Activated naive CD4-positive, alpha-beta T cell treated with anti-CD3 and anti-CD28 coated beads, Interleukin-2, amount 50 U/mL, for 72 hours (primary cell): ENCODE measurements at regions not wholly inside any gene's neighbourhood (a gene's known extent, or its start where the extent isn't known, plus 50 kb on each side); places are given as distances from the start of the nearest gene placed in this dataset.
"Not testable (repeated sequence)": the region's sequence is repeated elsewhere in the genome, so short reads cannot be mapped to it uniquely, and the experiment has no call there.

ENCODE experiments used
- ATAC-seq, 2 donors: fragments of 150-1000 bp; cut with Tn5 transposase; 2 replicates each; pipeline ENCODE4 v1.10.0; 2021; ENCODE audit warnings: mild to moderate bottlenecking in 2 of 2, moderate library complexity in 2 of 2
- DNase-seq, 2 donors: peaks; one replicate each; pipeline ENCODE4 v3.0.0; 2021 to 2022; ENCODE audit warnings: low spot score in 2 of 2
- H3K27ac Mint-ChIP-seq, 2 donors: one replicate each; pipeline ENCODE4 v1.8.0; 2022; ENCODE audit warnings: mild to moderate bottlenecking in 2 of 2, mixed read lengths in 2 of 2
- H3K36me3 Mint-ChIP-seq, 2 donors: one replicate each; pipeline ENCODE4 v1.8.0; 2022; ENCODE audit warnings: mixed read lengths in 2 of 2
- H3K9me3 Mint-ChIP-seq, 2 donors: one replicate each; pipeline ENCODE4 v1.8.0; 2022; ENCODE audit warnings: mixed read lengths in 2 of 2

GRCh38 chr15:66858423-66859207, 156.6 kb downstream of the SMAD6 start:
- H3K27ac Mint-ChIP-seq: no peak overlapping the region
- no peaks in the 10 kb centered on the region for H3K36me3 Mint-ChIP-seq
- ATAC-seq: no peak
- H3K9me3 Mint-ChIP-seq: no peaks in the 10 kb centered on the region
- DNase-seq: no peak

- ATAC-seq (no peak), DNase-seq (peak in 1 of 2 donors; percentile 26)
- Mint-ChIP-seq H3K9me3 (no peaks in the 10 kb centered on the region), H3K36me3 (no peaks in the 10 kb centered on the region), H3K27ac (no peak overlapping the region)
These were observed 157.7 kb downstream of the SMAD6 start for GRCh38 chr15:66859688-66860253.

- Mint-ChIP-seq H3K9me3 (no peaks in the 10 kb centered on the region), H3K36me3 (no peaks in the 10 kb centered on the region), H3K27ac (no peak overlapping the region)
- DNase-seq (peak in 1 of 2 donors; percentile 26), ATAC-seq (no peak)
These were observed 158.8 kb downstream of the SMAD6 start for GRCh38 chr15:66860844-66861243.

GRCh38 chr15:66862111-66862939, 160.3 kb downstream of the SMAD6 start:
- no peak overlapping the region for H3K27ac Mint-ChIP-seq

GRCh38 chr15:66862940-66863335, 160.9 kb downstream of the SMAD6 start:
- Mint-ChIP-seq H3K27ac (no peak overlapping the region), H3K36me3 (no peaks in the 10 kb centered on the region), H3K9me3 (no peaks in the 10 kb centered on the region)
- DNase-seq: peak; percentile 67 to 88
- peak; percentile 81 to 96 for ATAC-seq

More at GRCh38 chr15:66862111-66862939, 160.3 kb downstream of the SMAD6 start:
- Mint-ChIP-seq H3K36me3 (no peaks in the 10 kb centered on the region), H3K9me3 (no peaks in the 10 kb centered on the region)
- DNase-seq: peak in 1 of 2 donors; percentile 0
- ATAC-seq: no peak

- DNase-seq (peak in 1 of 2 donors; percentile 39), ATAC-seq (no peak)
- H3K36me3 Mint-ChIP-seq: no peaks in the 10 kb centered on the region
- no peak overlapping the region for H3K27ac Mint-ChIP-seq
- H3K9me3 Mint-ChIP-seq: no peaks in the 10 kb centered on the region
These were observed 161.5 kb downstream of the SMAD6 start for GRCh38 chr15:66863390-66864085.

GRCh38 chr15:66864086-66864830, 162.2 kb downstream of the SMAD6 start:
- no peak for ATAC-seq
- Mint-ChIP-seq H3K36me3 (no peaks in the 10 kb centered on the region), H3K27ac (no peak overlapping the region), H3K9me3 (no peaks in the 10 kb centered on the region)
- DNase-seq: peak in 1 of 2 donors; percentile 2

GRCh38 chr15:66864871-66865281, 162.8 kb downstream of the SMAD6 start:
- no peak overlapping the region for H3K27ac Mint-ChIP-seq
- H3K9me3 Mint-ChIP-seq: no peaks in the 10 kb centered on the region
- ATAC-seq (no peak), DNase-seq (peak in 1 of 2 donors; percentile 13)
- no peaks in the 10 kb centered on the region for H3K36me3 Mint-ChIP-seq

- no peak for ATAC-seq
- DNase-seq: peak in 1 of 2 donors; percentile 42
- H3K36me3 Mint-ChIP-seq: no peaks in the 10 kb centered on the region
- no peak overlapping the region for H3K27ac Mint-ChIP-seq
- H3K9me3 Mint-ChIP-seq: no peaks in the 10 kb centered on the region
These were observed 163.9 kb downstream of the SMAD6 start for GRCh38 chr15:66865622-66866611.

GRCh38 chr15:66866656-66867055, 164.6 kb downstream of the SMAD6 start:
- DNase-seq (no peak), ATAC-seq (no peak)
- H3K9me3 Mint-ChIP-seq: no peaks in the 10 kb centered on the region
- H3K36me3 Mint-ChIP-seq: no peaks in the 10 kb centered on the region
- H3K27ac Mint-ChIP-seq: no peak overlapping the region

GRCh38 chr15:66868918-66869317, 166.9 kb downstream of the SMAD6 start:
- ATAC-seq: no peak
- Mint-ChIP-seq H3K9me3 (no peaks in the 10 kb centered on the region), H3K36me3 (no peaks in the 10 kb centered on the region), H3K27ac (no peak overlapping the region)
- DNase-seq: no peak

- DNase-seq (no peak), ATAC-seq (no peak)
- Mint-ChIP-seq H3K36me3 (no peaks in the 10 kb centered on the region), H3K9me3 (no peaks in the 10 kb centered on the region), H3K27ac (no peak overlapping the region)
These were observed 168.9 kb downstream of the SMAD6 start for GRCh38 chr15:66870880-66871388.

GRCh38 chr15:66872405-66872804, 170.4 kb downstream of the SMAD6 start:
- H3K36me3 Mint-ChIP-seq: no peaks in the 10 kb centered on the region
- no peak for DNase-seq
- no peaks in the 10 kb centered on the region for H3K9me3 Mint-ChIP-seq
- ATAC-seq: no peak
- no peak overlapping the region for H3K27ac Mint-ChIP-seq

- H3K27ac Mint-ChIP-seq, ATAC-seq, H3K9me3 Mint-ChIP-seq, DNase-seq, H3K36me3 Mint-ChIP-seq: not testable (repeated sequence)
These were observed 171.3 kb downstream of the SMAD6 start for GRCh38 chr15:66873331-66873730.

- ATAC-seq: no peak
These were observed 171.8 kb downstream of the SMAD6 start for GRCh38 chr15:66873856-66874255.

More at GRCh38 chr15:66873856-66874255, 171.8 kb downstream of the SMAD6 start:
- H3K9me3 Mint-ChIP-seq: no peaks in the 10 kb centered on the region
- peak in 1 of 2 donors; percentile 41 for DNase-seq
- no peaks in the 10 kb centered on the region for H3K36me3 Mint-ChIP-seq
- H3K27ac Mint-ChIP-seq: no peak overlapping the region
